Choroid plexus epithelial cell (primary cell): ENCODE measurements at regions not wholly inside any gene's neighbourhood (a gene's known extent, or its start where the extent isn't known, plus 50 kb on each side); places are given as distances from the start of the nearest gene placed in this dataset.

Source experiments
- DNase-seq: peaks from one replicate; pipeline ENCODE4 v3.0.0-alpha.2; 2010; ENCODE audit warnings: low read depth
- H3K4me3 ChIP-seq: 2 replicates; pipeline ENCODE4 v1.5.1; 2011; ENCODE audit warnings: low read depth, mild to moderate bottlenecking, control low read depth, low read length, moderate library complexity
- TF ChIP-seq, protein P1 (sequence below): conservative IDR thresholded peaks from 2 replicates; pipeline ENCODE4 v1.5.1; 2011; ENCODE audit warnings: low read depth, mild to moderate bottlenecking, control low read depth, inconsistent platforms, low read length, moderate library complexity

DNA sequence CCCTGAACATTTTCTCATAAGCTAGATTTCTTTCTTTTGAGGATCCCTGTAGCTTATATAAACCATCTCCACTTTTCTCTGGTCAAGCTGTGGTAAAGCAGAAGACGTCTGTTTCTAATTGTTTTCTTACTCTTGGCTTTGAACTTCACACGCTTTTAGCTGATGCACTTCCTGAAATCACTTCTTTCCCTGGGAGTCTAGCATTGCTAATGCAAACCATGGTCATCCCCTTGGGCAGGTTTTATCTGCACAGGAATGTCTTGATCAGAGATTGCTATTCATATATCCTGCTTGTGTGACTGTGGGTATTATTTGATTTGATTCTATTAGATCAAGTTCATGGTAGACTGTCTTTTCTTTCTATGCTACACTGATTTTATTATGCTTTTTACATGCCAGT lies 199.2 kb upstream of the POU2AF2 start:
- TF ChIP-seq, protein P1, sequence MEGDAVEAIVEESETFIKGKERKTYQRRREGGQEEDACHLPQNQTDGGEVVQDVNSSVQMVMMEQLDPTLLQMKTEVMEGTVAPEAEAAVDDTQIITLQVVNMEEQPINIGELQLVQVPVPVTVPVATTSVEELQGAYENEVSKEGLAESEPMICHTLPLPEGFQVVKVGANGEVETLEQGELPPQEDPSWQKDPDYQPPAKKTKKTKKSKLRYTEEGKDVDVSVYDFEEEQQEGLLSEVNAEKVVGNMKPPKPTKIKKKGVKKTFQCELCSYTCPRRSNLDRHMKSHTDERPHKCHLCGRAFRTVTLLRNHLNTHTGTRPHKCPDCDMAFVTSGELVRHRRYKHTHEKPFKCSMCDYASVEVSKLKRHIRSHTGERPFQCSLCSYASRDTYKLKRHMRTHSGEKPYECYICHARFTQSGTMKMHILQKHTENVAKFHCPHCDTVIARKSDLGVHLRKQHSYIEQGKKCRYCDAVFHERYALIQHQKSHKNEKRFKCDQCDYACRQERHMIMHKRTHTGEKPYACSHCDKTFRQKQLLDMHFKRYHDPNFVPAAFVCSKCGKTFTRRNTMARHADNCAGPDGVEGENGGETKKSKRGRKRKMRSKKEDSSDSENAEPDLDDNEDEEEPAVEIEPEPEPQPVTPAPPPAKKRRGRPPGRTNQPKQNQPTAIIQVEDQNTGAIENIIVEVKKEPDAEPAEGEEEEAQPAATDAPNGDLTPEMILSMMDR = no peak

DNA sequence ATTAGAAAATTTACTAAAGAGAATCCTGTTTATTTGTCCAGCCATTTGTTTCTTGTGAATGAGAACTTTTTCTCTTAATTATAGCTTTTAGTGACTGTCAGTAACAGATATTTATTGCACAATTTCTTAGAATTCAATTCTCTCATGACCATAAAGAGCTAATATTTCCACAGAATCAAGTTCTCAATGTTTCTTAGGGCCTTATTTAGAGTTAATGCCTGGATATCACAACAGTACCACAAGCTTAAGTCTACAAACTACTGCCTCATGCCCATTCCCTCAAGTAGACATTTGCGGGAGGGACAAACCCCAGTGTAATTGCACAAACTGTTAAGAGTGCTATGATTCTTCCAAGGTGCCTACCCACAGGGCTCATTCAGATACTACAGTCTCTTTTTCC lies 199.7 kb upstream of the POU2AF2 start:
- DNase-seq = no peak
- no peak overlapping the region for H3K4me3 ChIP-seq
- TF ChIP-seq, protein P1 = no peak

More for the DNA sequence above, 199.2 kb upstream of the POU2AF2 start:
- peak; percentile 47 for DNase-seq
- no peak overlapping the region for H3K4me3 ChIP-seq

DNA sequence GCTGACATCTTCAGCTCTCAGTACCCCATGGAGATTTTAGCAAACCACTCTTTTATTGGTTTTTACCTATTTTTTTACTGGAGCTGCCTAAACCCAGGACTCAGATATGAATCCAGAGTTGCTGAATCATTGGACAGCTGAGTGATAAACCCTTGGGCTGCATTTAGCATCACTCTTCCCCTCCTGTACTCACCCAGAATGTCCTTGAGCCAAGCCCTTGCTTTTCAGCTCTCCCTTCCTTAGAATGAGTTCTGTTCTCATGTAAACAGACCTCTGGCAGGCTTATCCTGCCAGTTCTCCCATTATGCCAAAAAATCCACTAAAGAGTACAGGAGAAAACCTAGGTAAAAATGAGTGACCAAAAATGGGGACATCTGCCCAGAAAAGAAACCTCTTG lies 200.1 kb upstream of the POU2AF2 start:
- no peak for DNase-seq
- TF ChIP-seq, protein P1 = no peak

DNA sequence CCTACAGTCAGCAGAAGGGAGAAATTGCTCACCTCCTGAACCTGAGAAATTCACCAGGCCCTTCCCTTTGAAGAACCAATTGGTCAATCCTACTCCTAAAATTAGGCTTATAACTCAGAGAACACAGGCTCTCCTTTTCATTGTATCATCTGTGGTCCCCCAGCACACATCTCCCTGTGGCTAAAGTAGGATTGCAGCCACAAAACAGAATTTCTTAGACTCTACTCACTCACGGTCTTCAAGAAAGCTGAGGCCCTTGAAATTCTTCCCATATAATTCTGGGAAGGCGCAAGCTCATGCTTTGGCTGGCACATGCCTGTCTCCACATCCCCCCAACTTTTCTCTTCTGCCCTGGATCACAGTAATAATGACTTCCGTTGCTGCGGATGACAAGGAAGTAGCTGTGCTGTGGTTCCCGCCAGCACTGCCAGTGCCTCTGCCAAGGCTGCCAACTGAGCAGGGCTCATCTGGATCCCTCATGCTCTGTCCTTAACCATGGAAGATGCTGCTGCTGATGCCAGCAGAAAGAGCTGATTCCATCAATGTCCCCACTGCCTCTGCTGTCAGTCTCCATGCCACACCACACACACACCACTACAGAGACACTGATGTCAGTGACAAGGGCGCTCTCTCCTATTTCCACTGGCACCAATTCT lies 200.6 kb upstream of the POU2AF2 start:
- H3K4me3 ChIP-seq = no peak overlapping the region
- TF ChIP-seq, protein P1 = no peak
- no peak for DNase-seq

More for the DNA sequence above, 200.1 kb upstream of the POU2AF2 start:
- no peak overlapping the region for H3K4me3 ChIP-seq

DNA sequence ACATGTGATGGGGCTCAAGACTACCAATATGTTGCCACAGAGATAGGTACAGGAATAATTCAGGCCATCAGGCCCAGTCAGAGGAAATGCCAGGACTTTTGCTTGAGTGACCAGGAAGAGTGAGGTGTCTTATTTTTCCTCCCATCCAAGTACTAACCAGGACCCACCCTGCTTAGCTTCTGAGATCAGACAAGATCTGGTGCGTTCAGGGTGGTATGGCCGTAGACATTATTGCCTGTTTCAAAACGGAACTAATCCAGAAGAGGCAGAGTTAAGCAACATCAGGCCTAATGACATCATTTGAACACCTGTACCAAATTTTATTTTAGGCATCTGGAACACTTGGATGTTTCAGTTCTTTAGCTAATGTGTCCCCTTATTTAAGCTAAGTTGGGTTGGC lies 205.5 kb upstream of the POU2AF2 start:
- H3K4me3 ChIP-seq = no peak overlapping the region
- TF ChIP-seq, protein P1 = no peak
- DNase-seq = no peak

DNA sequence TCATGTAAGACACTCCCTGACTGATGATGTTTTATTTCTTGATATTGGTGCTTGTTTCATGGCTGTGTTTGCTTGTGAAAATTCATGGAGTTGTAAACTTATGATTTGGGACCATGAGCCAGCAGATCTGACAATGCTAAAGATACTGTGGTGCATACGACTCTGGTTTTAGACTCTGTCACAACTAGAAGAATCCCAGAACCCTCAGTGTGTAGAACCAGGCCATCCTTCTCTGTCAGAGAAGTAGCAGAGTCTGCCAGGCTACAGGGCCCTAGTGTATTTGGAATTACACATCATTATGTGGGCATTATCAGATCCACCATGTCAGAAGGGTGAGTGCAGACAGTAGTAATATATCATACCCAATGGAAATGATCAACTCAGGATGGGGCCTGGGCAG lies 209.8 kb upstream of the POU2AF2 start:
- TF ChIP-seq, protein P1 = no peak
- DNase-seq = no peak
- H3K4me3 ChIP-seq = no peak overlapping the region

DNA sequence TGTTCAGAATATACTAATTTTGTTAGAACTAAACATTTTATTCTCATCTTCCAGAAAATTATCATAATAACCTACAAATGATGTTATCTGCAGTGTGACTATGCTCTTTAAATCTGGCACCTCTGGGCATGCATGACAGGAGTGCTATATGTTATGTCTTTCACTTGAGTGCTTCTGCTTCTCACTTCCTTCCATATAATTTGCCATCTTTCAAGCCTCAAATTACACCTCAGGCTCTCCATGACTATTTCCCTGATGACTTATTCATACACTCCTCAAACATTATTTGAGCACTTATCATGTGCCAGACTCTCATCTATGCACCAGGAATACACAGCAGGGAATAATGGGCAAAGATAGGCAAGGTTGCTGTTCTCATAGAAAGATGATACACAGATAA lies 219.3 kb upstream of the POU2AF2 start:
- H3K4me3 ChIP-seq = no peak overlapping the region
- TF ChIP-seq, protein P1 = no peak
- DNase-seq = no peak
